ENCODE measurements at regions not wholly inside any gene's neighbourhood (a gene's known extent, or its start where the extent isn't known, plus 50 kb on each side); places are given as distances from the start of the nearest gene placed in this dataset.

DNA sequence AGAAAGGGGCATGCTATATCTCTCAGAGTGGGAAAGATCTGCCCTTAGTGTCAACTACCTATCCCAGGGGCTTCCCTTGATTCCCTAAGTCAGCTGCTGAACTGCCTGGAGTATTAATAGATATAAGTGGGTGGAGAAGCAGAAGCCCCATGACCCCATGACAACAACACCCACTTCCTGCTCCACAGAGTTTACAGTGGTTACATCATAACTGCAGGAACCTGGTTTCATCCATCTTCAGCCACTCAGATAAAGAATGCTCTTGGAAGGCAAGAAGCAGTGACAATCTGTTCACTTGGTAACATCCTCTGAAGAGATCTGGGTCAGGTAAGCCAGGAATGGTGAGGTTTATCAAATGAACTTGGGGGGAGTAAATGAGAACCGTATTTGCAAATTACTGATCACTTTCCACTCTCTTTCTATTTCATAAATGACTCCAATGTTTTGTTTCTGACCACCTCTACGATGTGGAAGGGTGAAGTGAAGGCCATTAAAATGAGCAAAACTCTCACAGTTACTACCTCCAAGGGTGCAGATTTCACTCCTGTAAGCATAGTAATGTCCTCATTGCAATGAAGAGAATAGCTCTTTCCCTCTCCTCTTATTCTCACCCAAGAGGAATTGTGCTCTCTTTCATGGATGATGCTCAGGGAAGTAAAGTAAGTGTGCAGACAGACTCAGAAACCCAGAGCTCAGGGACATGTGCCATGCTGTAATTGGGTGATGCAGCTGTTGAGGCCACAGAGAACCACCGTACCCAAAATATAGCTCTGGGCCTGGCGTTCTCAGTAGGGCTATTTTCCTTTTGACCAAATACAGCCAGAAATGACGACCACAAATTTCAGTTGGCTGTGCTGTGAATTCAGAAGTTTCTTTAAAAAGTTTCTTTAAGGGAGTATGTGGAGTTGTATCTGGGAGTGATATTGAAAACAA is 192.8 kb upstream of the APCDD1 start:
- H3K9me3 Mint-ChIP-seq (ENCODE audit: unreplicated experiment) = no peaks in the 10 kb centered on the region
- H3K27ac Mint-ChIP-seq (ENCODE audit: low read depth, unreplicated experiment) = no peak overlapping the region
- TSS peak; percentile 71 for BruUV-seq (replicated peaks)
- ChIA-PET CTCF (interaction anchor here (0.8 kb wide), 1 partner anchor 261 kb away, joined by 3 read pairs; no protein-coding TSS in a partner anchor), POLR2A (interaction anchor here (0.6 to 0.7 kb wide), 2 partner anchors 11 to 1100 kb away, joined by 3 read pairs; no protein-coding TSS in a partner anchor)
- TF ChIP-seq, protein P1, sequence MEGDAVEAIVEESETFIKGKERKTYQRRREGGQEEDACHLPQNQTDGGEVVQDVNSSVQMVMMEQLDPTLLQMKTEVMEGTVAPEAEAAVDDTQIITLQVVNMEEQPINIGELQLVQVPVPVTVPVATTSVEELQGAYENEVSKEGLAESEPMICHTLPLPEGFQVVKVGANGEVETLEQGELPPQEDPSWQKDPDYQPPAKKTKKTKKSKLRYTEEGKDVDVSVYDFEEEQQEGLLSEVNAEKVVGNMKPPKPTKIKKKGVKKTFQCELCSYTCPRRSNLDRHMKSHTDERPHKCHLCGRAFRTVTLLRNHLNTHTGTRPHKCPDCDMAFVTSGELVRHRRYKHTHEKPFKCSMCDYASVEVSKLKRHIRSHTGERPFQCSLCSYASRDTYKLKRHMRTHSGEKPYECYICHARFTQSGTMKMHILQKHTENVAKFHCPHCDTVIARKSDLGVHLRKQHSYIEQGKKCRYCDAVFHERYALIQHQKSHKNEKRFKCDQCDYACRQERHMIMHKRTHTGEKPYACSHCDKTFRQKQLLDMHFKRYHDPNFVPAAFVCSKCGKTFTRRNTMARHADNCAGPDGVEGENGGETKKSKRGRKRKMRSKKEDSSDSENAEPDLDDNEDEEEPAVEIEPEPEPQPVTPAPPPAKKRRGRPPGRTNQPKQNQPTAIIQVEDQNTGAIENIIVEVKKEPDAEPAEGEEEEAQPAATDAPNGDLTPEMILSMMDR (IDR thresholded peaks at IDR 0.05; ENCODE audit: unreplicated experiment) = no peak
- H3K4me1 Mint-ChIP-seq (ENCODE audit: insufficient read depth, unreplicated experiment) = peaks cover 18% of the 10 kb centered on the region
- no peaks in the 10 kb centered on the region for H3K27me3 Mint-ChIP-seq (ENCODE audit: insufficient read depth, unreplicated experiment)
- H3K36me3 Mint-ChIP-seq (ENCODE audit: insufficient read depth, unreplicated experiment) = no peaks in the 10 kb centered on the region
- intact Hi-C loops (cut with micrococcal nuclease) = no loop called here
- DNase-seq (ENCODE audit: unreplicated experiment) = peak; percentile 2
- no peak overlapping the region for H3K4me3 Mint-ChIP-seq (ENCODE audit: unreplicated experiment)

- BruUV-seq (replicated peaks) = no TSS peak
- Mint-ChIP-seq H3K36me3 (ENCODE audit: insufficient read depth, unreplicated experiment) (no peaks in the 10 kb centered on the region), H3K27me3 (ENCODE audit: insufficient read depth, unreplicated experiment) (no peaks in the 10 kb centered on the region), H3K4me3 (ENCODE audit: unreplicated experiment) (no peak overlapping the region), H3K9me3 (ENCODE audit: unreplicated experiment) (no peaks in the 10 kb centered on the region), H3K27ac (ENCODE audit: low read depth, unreplicated experiment) (no peak overlapping the region), H3K4me1 (ENCODE audit: insufficient read depth, unreplicated experiment) (peaks cover 18% of the 10 kb centered on the region)
- TF ChIP-seq, protein P1 (IDR thresholded peaks at IDR 0.05; ENCODE audit: unreplicated experiment) = no peak
- ChIA-PET CTCF (no interaction called here), POLR2A (interaction anchor here (0.7 to 1.1 kb wide), 2 partner anchors 10 to 11 kb away, joined by 3 read pairs; no protein-coding TSS in a partner anchor)
- no peak for DNase-seq (ENCODE audit: unreplicated experiment)
- intact Hi-C loops (cut with micrococcal nuclease) = no loop called here
Measured at GRCh38 chr18:10262566-10262965, 191.9 kb upstream of the APCDD1 start.

GRCh38 chr18:10264260-10264659 is 190.2 kb upstream of the APCDD1 start:
- no peaks in the 10 kb centered on the region for H3K36me3 Mint-ChIP-seq (ENCODE audit: insufficient read depth, unreplicated experiment)
- H3K4me3 Mint-ChIP-seq (ENCODE audit: unreplicated experiment) = no peak overlapping the region
- TF ChIP-seq, protein P1 (IDR thresholded peaks at IDR 0.05; ENCODE audit: unreplicated experiment) = no peak
- intact Hi-C loops (cut with micrococcal nuclease) = no loop called here
- H3K9me3 Mint-ChIP-seq (ENCODE audit: unreplicated experiment) = no peaks in the 10 kb centered on the region
- no peak for DNase-seq (ENCODE audit: unreplicated experiment)
- H3K4me1 Mint-ChIP-seq (ENCODE audit: insufficient read depth, unreplicated experiment) = peaks cover 18% of the 10 kb centered on the region
- H3K27ac Mint-ChIP-seq (ENCODE audit: low read depth, unreplicated experiment) = no peak overlapping the region
- BruUV-seq (replicated peaks) = no TSS peak
- CTCF ChIA-PET = no interaction called here
- H3K27me3 Mint-ChIP-seq (ENCODE audit: insufficient read depth, unreplicated experiment) = no peaks in the 10 kb centered on the region
- POLR2A ChIA-PET = no interaction called here

GRCh38 chr18:10265560-10266333 is 188.7 kb upstream of the APCDD1 start:
- Mint-ChIP-seq H3K27ac (ENCODE audit: low read depth, unreplicated experiment) (no peak overlapping the region), H3K4me3 (ENCODE audit: unreplicated experiment) (no peak overlapping the region), H3K36me3 (ENCODE audit: insufficient read depth, unreplicated experiment) (no peaks in the 10 kb centered on the region), H3K27me3 (ENCODE audit: insufficient read depth, unreplicated experiment) (no peaks in the 10 kb centered on the region), H3K9me3 (ENCODE audit: unreplicated experiment) (no peaks in the 10 kb centered on the region), H3K4me1 (ENCODE audit: insufficient read depth, unreplicated experiment) (peaks cover 7% of the 10 kb centered on the region)
- no peak for DNase-seq (ENCODE audit: unreplicated experiment)
- intact Hi-C loops (cut with micrococcal nuclease) = no loop called here
- ChIA-PET POLR2A (no interaction called here), CTCF (interaction anchor here (0.6 to 0.7 kb wide), 2 partner anchors 10 to 252 kb away, joined by 3 read pairs; no protein-coding TSS in a partner anchor)
- no TSS peak for BruUV-seq (replicated peaks)
- TF ChIP-seq, protein P1 (IDR thresholded peaks at IDR 0.05; ENCODE audit: unreplicated experiment) = no peak
